ENCODE measurements at regions not wholly inside any gene's neighbourhood (a gene's known extent, or its start where the extent isn't known, plus 50 kb on each side); places are given as distances from the start of the nearest gene placed in this dataset.
"Not testable (repeated sequence)": the region's sequence is repeated elsewhere in the genome, so short reads cannot be mapped to it uniquely, and the experiment has no call there.

DNA sequence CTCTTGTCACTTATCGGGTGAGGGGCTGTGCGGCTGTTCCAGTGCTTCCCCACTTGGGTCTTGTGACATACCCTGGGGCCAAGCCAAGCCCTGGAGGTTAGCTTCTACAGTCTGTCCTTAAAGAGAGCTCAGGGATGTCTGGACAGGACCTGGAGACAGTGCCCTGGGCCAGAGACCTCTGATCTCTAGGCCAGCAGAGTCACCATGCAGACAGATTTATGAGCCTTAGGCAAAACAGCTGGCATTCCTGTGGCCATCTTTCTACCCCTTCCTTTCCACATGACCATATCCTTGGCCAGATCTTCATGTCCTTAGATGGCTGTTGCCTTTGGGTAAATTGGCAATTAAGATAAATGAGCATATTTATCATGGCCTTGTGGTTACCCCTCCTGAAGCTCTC lies 678.6 kb downstream of the MAFB start:
- TF ChIP-seq, protein P1, sequence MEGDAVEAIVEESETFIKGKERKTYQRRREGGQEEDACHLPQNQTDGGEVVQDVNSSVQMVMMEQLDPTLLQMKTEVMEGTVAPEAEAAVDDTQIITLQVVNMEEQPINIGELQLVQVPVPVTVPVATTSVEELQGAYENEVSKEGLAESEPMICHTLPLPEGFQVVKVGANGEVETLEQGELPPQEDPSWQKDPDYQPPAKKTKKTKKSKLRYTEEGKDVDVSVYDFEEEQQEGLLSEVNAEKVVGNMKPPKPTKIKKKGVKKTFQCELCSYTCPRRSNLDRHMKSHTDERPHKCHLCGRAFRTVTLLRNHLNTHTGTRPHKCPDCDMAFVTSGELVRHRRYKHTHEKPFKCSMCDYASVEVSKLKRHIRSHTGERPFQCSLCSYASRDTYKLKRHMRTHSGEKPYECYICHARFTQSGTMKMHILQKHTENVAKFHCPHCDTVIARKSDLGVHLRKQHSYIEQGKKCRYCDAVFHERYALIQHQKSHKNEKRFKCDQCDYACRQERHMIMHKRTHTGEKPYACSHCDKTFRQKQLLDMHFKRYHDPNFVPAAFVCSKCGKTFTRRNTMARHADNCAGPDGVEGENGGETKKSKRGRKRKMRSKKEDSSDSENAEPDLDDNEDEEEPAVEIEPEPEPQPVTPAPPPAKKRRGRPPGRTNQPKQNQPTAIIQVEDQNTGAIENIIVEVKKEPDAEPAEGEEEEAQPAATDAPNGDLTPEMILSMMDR (IDR thresholded peaks at IDR 0.05; ENCODE audit: insufficient read depth, low read length, poor library complexity, severe bottlenecking), result no peak
- DNase-seq (ENCODE audit: low read depth), result no peak
- Histone ChIP-seq H3K4me3 (ENCODE audit: low read depth, low read length) (no peak overlapping the region), H3K27me3 (ENCODE audit: control insufficient read depth, insufficient read depth, low read length) (no peaks in the 10 kb centered on the region), H3K36me3 (ENCODE audit: control insufficient read depth, insufficient read depth, low read length) (no peaks in the 10 kb centered on the region)

DNA sequence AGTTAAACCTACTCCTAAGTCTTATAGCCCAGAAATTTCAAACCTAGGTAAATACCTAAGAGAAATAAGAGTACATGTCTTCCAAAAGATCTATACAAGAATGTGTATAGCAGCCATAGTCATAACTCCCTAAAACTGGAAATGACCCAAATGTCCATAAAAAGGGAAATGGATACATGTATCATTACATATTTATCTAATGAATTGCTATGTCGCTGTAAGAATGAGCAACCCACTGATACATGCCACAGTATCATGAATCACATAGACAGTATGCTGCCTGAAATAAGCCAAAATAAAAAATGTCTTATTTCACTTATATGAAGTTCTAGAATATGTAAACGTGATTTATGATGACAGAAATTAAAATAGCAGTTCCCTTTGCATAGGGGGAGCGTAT lies 679.5 kb downstream of the MAFB start:
- Histone ChIP-seq H3K4me3 (ENCODE audit: low read depth, low read length) (no peak overlapping the region), H3K36me3 (ENCODE audit: control insufficient read depth, insufficient read depth, low read length) (no peaks in the 10 kb centered on the region), H3K27me3 (ENCODE audit: control insufficient read depth, insufficient read depth, low read length) (no peaks in the 10 kb centered on the region)
- DNase-seq (ENCODE audit: low read depth), result no peak
- TF ChIP-seq, protein P1 (IDR thresholded peaks at IDR 0.05; ENCODE audit: insufficient read depth, low read length, poor library complexity, severe bottlenecking), result no peak

DNA sequence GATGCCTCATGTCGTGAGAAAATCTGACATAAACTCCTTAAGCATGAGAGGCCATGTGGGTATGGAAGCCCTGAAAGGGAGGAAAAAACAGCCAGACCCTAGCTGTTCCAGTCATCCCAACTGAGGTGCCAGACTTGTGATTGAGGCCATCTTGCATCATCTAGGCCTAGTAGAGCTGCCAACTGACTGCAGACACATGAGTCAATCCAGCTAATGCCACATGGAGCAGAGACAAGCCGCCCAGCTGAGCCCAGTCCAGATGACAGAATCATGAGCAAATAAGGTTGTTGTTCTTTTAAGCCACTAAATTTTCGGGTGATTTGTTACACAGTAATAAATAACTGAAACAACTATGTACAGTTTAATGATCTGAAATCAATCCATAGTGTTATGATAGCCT lies 680.9 kb downstream of the MAFB start:
- TF ChIP-seq, protein P1 (IDR thresholded peaks at IDR 0.05; ENCODE audit: insufficient read depth, low read length, poor library complexity, severe bottlenecking), result no peak
- Histone ChIP-seq H3K36me3 (ENCODE audit: control insufficient read depth, insufficient read depth, low read length) (no peaks in the 10 kb centered on the region), H3K27me3 (ENCODE audit: control insufficient read depth, insufficient read depth, low read length) (no peaks in the 10 kb centered on the region), H3K4me3 (ENCODE audit: low read depth, low read length) (no peak overlapping the region)
- no peak for DNase-seq (ENCODE audit: low read depth)

DNA sequence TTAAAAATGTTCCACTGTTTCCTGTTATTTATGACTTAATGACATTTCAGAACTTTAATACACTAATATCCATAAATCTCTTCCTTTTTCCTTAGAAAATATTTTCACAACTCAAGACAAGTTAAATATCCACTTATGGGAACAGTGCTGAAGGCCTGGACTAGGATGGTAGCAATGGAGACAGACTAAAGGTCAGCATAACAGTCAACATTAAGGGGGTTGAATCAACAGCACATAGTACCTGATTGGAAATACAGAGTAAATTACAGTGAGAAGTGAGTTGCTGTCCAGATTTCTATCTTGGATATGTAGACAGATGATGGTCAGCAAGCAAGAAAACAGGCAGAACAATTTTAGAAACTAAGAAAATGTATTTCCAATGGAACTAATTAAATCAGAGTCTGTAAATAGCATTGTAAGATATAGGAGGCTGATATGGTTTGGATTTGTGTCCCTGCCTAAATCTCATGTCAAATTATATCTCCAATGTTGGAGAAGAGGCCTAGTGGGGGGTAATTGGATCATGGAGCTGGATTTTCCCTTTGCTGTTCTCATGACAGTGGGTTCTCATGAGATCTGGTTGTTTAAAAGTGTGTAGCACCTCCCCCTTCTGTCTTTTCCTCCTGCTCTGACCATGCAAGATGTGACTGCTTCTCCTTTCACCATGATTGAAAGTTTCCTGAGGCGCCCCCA lies 682.7 kb downstream of the MAFB start:
- no peak for DNase-seq (ENCODE audit: low read depth)
- Histone ChIP-seq H3K4me3 (ENCODE audit: low read depth, low read length) (no peak overlapping the region), H3K27me3 (ENCODE audit: control insufficient read depth, insufficient read depth, low read length) (no peaks in the 10 kb centered on the region), H3K36me3 (ENCODE audit: control insufficient read depth, insufficient read depth, low read length) (no peaks in the 10 kb centered on the region)
- TF ChIP-seq, protein P1 (IDR thresholded peaks at IDR 0.05; ENCODE audit: insufficient read depth, low read length, poor library complexity, severe bottlenecking), result no peak

DNA sequence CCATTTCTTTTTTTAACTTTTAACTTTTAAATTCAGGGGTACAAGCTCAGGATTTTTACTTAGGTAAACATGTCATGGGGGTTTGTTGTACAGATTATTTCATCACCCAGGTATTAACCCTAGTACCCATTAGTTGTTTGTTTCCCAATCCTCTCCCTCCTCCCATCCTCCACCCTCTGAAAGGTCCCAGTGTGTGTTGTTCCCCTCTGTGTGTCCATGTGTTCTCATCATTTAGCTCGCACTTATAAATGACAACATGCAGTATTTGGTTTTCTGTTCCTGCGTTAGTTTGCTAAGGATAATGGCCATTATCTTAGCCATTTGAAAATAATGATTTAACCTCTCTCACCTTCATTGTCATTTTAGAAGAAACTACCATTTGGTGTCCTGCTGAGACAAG lies 684.9 kb downstream of the MAFB start:
- not testable (repeated sequence) for DNase-seq (ENCODE audit: low read depth); H3K36me3 ChIP-seq (ENCODE audit: control insufficient read depth, insufficient read depth, low read length)

DNA sequence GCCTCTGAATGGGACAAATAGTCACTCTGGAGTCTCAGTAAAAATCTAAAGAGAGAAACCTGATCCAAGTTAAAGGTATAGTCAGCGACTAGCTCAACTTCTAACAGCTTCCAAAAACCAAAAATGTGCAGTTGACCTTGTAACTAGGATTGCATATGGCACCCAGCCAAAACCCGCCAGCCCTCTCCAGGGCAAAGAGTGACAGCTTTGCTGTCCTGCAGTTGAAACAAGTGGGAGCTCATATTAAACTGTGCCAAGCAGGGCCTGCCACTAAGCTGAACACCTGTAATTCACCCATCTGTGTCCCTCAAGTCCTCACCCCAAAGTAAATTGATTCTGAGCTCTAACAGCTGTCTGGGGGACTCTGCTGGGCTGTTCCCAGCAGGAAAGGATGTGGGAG lies 695.3 kb downstream of the MAFB start:
- no peak overlapping the region for H3K4me3 ChIP-seq (ENCODE audit: low read depth, low read length)
- no peaks in the 10 kb centered on the region for H3K36me3 ChIP-seq (ENCODE audit: control insufficient read depth, insufficient read depth, low read length)
- TF ChIP-seq, protein P1 (IDR thresholded peaks at IDR 0.05; ENCODE audit: insufficient read depth, low read length, poor library complexity, severe bottlenecking), result no peak
- H3K27me3 ChIP-seq (ENCODE audit: control insufficient read depth, insufficient read depth, low read length), result no peaks in the 10 kb centered on the region
- no peak for DNase-seq (ENCODE audit: low read depth)

More for the DNA sequence above, 684.9 kb downstream of the MAFB start:
- H3K27me3 ChIP-seq (ENCODE audit: control insufficient read depth, insufficient read depth, low read length); H3K4me3 ChIP-seq (ENCODE audit: low read depth, low read length): not testable (repeated sequence)

All from kidney epithelial cell (primary cell).